ENCODE measurements at regions not wholly inside any gene's neighbourhood (a gene's known extent, or its start where the extent isn't known, plus 50 kb on each side); places are given as distances from the start of the nearest gene placed in this dataset.

DNA sequence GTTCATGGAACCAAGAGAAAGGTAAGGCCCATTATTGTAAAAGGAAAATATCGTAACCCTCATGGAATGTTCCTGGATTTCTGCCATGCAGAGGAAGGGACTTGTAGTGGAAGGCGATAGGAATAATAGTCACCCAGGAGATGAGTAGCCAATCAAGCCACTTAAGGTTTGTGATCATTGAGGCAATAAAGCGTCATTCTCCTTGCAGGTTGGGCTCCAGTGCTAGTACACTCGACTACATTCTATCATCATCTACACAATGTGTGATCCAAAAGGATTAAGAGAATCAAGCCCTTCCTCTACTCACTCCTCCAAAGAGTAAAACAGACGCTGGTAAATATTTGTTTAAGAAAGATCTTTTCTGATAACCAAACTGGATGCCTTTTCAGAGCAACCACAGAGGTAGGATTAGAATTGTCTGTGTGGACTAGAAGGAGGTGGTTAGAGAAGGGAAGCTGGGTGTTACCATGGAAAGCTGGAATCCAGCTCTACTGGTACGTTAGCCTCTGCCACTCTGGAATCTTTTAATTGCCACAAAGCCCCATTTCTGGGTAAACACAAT lies 245.7 kb downstream of the IKZF2 start:
- Histone ChIP-seq H3K27me3 (ENCODE audit: insufficient read depth) (no peaks in the 10 kb centered on the region), H4K20me1 (ENCODE audit: insufficient read depth) (no peaks in the 10 kb centered on the region), H3K9me2 (no peaks in the 10 kb centered on the region), H3K9me3 (no peaks in the 10 kb centered on the region), H3F3A (replicated peaks; ENCODE audit: insufficient read depth) (no peaks in the 10 kb centered on the region), H3K9ac (no peak overlapping the region), H3K27ac (ENCODE audit: low read depth in 2 of 2, low read length in 1 of 2) (no peak overlapping the region), H3K36me3 (replicated peaks in 1 of 2; ENCODE audit: control insufficient read depth in 1 of 2, insufficient read depth in 2 of 2, low read length in 1 of 2) (no peaks in the 10 kb centered on the region), H3K79me2 (ENCODE audit: insufficient read depth) (no peaks in the 10 kb centered on the region), H3K4me3 (ENCODE audit: low read depth in 2 of 2, low read length in 1 of 2) (no peak overlapping the region), H3K4me1 (ENCODE audit: control insufficient read depth in 1 of 2, insufficient read depth in 2 of 2, low read depth in 1 of 2, low read length in 1 of 2) (peaks cover 0 to 16% of the 10 kb centered on the region in 2 experiments; a peak in 1 of 4 replicates), H3K4me2 (no peak overlapping the region), H2AFZ (ENCODE audit: low read depth) (no peak overlapping the region)
- TF ChIP-seq NFIC (IDR thresholded peaks at IDR 0.05; ENCODE audit: borderline replicate concordance) (no peak), CTCF (IDR thresholded peaks at IDR 0.05) (no peak), MEF2A (IDR thresholded peaks at IDR 0.05; ENCODE audit: borderline replicate concordance, low read depth) (no peak), RXRA (IDR thresholded peaks at IDR 0.05; ENCODE audit: borderline replicate concordance, low read depth) (no peak), USF2 (IDR thresholded peaks at IDR 0.05; ENCODE audit: borderline replicate concordance, low read depth, low read length) (no peak), FOSL2 (IDR thresholded peaks at IDR 0.05; ENCODE audit: borderline replicate concordance, low read depth) (no peak), ELF1 (IDR thresholded peaks at IDR 0.05) (no peak), PBX3 (IDR thresholded peaks at IDR 0.05) (no peak), ZBTB33 (IDR thresholded peaks at IDR 0.05; ENCODE audit: borderline replicate concordance, low read depth) (no peak), FOXM1 (IDR thresholded peaks at IDR 0.05; ENCODE audit: low read depth) (no peak), SIN3A (IDR thresholded peaks at IDR 0.05; ENCODE audit: borderline replicate concordance, low read depth, low read length) (no peak), FOXJ3 (CRISPR knock-in tag; IDR thresholded peaks at IDR 0.05) (no peak), TEAD4 (IDR thresholded peaks at IDR 0.05; ENCODE audit: borderline replicate concordance, insufficient read depth) (no peak), GABPA (IDR thresholded peaks at IDR 0.05; ENCODE audit: low read depth) (no peak)
- TF ChIP-seq, protein P1, sequence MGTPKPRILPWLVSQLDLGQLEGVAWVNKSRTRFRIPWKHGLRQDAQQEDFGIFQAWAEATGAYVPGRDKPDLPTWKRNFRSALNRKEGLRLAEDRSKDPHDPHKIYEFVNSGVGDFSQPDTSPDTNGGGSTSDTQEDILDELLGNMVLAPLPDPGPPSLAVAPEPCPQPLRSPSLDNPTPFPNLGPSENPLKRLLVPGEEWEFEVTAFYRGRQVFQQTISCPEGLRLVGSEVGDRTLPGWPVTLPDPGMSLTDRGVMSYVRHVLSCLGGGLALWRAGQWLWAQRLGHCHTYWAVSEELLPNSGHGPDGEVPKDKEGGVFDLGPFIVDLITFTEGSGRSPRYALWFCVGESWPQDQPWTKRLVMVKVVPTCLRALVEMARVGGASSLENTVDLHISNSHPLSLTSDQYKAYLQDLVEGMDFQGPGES (IDR thresholded peaks at IDR 0.05; ENCODE audit: low read depth, low read length) = no peak
- TF ChIP-seq, protein P2, sequence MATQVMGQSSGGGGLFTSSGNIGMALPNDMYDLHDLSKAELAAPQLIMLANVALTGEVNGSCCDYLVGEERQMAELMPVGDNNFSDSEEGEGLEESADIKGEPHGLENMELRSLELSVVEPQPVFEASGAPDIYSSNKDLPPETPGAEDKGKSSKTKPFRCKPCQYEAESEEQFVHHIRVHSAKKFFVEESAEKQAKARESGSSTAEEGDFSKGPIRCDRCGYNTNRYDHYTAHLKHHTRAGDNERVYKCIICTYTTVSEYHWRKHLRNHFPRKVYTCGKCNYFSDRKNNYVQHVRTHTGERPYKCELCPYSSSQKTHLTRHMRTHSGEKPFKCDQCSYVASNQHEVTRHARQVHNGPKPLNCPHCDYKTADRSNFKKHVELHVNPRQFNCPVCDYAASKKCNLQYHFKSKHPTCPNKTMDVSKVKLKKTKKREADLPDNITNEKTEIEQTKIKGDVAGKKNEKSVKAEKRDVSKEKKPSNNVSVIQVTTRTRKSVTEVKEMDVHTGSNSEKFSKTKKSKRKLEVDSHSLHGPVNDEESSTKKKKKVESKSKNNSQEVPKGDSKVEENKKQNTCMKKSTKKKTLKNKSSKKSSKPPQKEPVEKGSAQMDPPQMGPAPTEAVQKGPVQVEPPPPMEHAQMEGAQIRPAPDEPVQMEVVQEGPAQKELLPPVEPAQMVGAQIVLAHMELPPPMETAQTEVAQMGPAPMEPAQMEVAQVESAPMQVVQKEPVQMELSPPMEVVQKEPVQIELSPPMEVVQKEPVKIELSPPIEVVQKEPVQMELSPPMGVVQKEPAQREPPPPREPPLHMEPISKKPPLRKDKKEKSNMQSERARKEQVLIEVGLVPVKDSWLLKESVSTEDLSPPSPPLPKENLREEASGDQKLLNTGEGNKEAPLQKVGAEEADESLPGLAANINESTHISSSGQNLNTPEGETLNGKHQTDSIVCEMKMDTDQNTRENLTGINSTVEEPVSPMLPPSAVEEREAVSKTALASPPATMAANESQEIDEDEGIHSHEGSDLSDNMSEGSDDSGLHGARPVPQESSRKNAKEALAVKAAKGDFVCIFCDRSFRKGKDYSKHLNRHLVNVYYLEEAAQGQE (IDR thresholded peaks at IDR 0.05; ENCODE audit: low read depth, low read length) = no peak
- 69% methylated on average over 6 of the region's 6 CpGs for whole genome bisulfite sequencing (ENCODE audit: low lambda C conversion rate)
- ChIA-PET POLR2A (no interaction called here), CTCF (interaction anchor here (0.8 to 1.4 kb wide), 2 partner anchors 13 to 14 kb away, joined by 3 read pairs; no protein-coding TSS in a partner anchor)
- DNase-seq = no peak
